ENCODE measurements at regions not wholly inside any gene's neighbourhood (a gene's known extent, or its start where the extent isn't known, plus 50 kb on each side); places are given as distances from the start of the nearest gene placed in this dataset.

DNA sequence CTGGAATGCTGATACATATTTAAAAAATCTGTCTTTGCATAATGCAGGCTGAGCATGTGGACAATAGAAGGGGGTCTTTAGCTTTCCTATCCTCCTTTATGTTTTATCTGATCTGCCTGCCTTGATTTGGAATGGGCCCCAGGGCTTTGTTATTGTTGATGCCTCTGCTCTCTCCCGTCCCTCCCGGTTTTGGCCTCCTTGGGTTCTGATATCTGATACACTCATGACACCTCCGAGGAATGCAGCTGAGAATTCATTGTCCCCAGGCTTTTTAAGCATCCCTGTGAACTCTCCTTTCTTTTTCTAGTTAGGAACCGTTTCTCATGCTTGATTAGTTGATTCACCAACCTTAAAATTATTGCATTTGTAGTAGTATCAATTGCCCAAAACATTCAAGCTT, 185.5 kb upstream of the RALGAPA2 start:
- in situ Hi-C loops (cut with HindIII; ENCODE audit: low pct_unique_long_range_greater_than_20kb, low sequenced_read_pairs), result no loop called here
- no peak for DNase-seq (ENCODE audit: low read depth)

DNA sequence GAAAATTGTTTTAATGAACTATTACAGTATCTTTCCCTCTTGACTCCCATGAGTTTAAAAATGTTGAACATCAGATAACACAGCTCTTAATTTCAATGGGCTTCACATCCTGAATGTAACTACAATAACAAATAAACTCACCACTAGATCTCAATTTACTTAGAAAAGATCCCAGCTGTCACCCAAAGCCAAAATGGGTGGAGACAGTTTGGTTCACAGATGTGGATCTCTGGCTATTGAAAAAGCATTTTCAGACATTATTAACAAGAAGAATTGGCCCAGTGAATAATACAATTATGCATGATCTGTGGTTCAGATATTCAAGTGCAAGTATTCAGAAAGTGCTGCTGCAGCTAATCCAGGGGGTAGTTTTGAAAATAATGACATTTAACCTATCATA, 184.7 kb upstream of the RALGAPA2 start:
- in situ Hi-C loops (cut with HindIII; ENCODE audit: low pct_unique_long_range_greater_than_20kb, low sequenced_read_pairs), result no loop called here

DNA sequence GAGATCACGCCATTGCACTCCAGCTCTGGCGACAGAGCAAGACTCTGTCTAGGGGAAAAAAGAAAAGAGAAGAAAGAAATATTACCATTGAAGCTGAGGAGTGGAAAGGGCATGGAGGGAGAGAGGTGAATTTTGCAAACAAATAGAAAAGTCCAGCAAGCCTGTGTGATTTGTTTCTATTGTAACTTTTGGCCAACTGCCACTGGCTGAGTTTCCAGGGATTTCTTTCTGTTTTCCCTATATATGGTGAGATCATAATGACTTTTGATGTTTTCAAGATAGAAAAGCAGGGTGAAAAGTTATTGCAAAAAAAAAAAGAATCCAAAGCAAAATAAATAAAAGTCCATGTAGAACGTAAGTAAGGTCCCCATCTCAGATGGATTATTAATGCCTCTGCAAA, 184.2 kb upstream of the RALGAPA2 start:
- in situ Hi-C loops (cut with HindIII; ENCODE audit: low pct_unique_long_range_greater_than_20kb, low sequenced_read_pairs), result no loop called here
- DNase-seq (ENCODE audit: low read depth), result no peak

More for the DNA sequence above, 184.7 kb upstream of the RALGAPA2 start:
- no peak for DNase-seq (ENCODE audit: low read depth)

DNA sequence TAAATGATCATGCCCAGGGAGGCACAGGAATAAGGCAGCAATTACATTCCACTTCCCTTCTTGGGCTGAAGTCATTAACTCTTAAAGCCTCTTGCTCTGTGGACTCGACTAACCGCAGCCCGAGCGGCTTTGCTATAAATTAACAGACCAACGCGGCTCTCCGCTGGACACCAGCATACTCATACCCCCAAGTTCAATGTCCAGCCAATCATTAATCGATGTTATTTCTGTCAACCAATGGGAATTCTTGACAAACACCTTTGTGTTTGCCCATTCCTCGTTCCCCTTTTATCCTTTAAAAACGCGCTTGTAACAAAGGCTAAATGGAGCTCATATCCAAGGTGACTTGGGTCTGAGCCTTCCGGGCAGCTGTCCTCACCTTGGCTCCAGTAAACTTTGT, 183.1 kb upstream of the RALGAPA2 start:
- in situ Hi-C loops (cut with HindIII; ENCODE audit: low pct_unique_long_range_greater_than_20kb, low sequenced_read_pairs), result no loop called here

DNA sequence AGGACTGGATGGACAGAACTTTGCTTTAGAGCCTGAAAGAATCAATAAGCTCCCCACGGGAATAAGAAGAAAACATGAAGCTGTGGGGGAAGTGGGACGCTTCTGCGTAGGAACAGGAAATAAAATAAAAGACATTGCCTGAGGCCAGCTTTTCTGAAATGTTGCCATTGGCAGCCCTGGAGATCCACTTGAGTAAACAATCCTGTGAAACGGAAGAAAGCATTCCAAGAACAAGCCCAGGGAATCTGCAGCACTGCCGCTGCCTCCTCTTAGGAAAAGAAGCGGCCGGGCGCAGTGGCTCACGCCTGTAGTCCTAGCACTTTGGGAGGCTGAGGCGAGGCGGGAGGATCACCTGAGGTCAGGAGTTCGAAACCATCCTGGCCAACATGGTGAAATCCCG, 182.3 kb upstream of the RALGAPA2 start:
- in situ Hi-C loops (cut with HindIII; ENCODE audit: low pct_unique_long_range_greater_than_20kb, low sequenced_read_pairs), result no loop called here
- no peak for DNase-seq (ENCODE audit: low read depth)

More for the DNA sequence above, 183.1 kb upstream of the RALGAPA2 start:
- DNase-seq (ENCODE audit: low read depth), result no peak

DNA sequence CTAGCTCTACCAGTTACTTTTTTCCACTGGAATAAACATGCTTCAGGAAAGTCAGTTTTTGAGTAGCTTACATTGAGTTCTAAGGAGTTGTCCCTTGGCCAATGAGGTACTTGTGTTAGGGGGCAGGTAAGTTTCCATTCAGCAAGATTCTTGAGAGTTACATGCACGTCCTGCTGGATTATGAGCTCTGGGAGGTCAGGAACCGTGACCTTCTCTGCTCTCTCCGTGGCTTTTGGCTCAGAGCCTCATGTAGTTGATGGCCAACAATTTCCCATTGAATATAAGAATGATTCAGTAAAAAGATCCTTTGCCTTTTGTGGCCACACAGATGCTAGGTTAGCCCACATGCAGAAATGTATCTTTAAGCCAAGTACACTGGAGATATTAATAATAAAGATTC, 181.8 kb upstream of the RALGAPA2 start:
- in situ Hi-C loops (cut with HindIII; ENCODE audit: low pct_unique_long_range_greater_than_20kb, low sequenced_read_pairs), result no loop called here
- DNase-seq (ENCODE audit: low read depth), result no peak

DNA sequence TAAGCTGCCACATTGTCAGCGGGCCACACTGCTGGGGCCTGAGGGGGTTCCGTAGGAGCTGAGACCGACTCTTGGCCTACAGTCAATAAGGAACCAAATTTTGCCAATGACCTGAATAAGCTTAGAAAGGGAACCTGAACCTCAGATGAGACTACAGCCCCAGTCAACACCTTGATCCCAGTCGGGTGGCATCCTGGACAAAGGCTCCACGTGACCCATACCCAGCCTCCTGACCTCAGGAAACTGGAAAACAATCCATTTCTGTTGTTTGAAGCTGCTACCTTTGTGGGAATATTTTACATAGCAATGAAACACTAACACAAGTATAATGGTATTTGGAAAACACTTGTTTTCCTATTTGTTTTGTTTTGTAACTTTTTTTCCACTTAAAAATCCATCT, 179.9 kb upstream of the RALGAPA2 start:
- DNase-seq (ENCODE audit: low read depth), result no peak
- in situ Hi-C loops (cut with HindIII; ENCODE audit: low pct_unique_long_range_greater_than_20kb, low sequenced_read_pairs), result no loop called here

DNA sequence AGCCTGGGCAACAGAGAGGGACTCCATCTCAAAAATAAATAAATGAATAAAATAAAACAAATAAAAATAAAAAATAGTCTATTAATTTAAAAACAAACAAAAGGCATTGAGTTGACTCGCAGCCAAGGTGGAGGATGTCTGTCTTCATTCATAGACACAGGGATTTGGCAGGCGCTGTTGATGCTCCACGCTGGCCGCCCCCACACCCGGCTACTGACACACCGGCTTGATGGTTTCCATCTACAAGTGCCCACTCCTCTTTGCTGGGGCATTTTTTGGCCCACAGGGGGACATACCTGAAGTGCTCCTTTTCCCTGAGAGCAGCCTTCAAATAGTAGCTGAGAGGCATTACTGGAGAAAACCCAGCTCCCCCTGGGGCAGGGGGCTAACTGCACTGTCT, 178.3 kb upstream of the RALGAPA2 start:
- in situ Hi-C loops (cut with HindIII; ENCODE audit: low pct_unique_long_range_greater_than_20kb, low sequenced_read_pairs), result no loop called here
- DNase-seq (ENCODE audit: low read depth), result no peak

DNA sequence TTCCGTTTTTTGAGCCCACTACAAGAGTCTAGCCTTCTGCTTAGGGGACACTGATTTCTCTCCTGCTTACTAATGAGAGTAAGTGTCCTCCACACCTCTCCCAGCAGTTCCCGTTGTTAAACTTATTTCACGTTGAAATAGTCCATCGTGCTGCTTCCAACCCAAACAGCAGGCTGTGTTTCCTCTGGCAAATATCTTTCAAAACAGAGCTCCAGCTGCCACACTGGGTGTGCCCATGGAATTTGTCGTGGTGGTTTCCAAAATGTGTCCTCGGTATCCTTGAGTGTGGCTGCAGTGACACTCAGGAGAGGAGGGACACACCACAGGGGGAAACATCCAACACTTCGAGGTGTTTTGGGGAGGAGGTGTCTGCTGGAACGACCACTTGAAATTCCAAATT, 176.5 kb upstream of the RALGAPA2 start:
- DNase-seq (ENCODE audit: low read depth), result no peak
- in situ Hi-C loops (cut with HindIII; ENCODE audit: low pct_unique_long_range_greater_than_20kb, low sequenced_read_pairs), result no loop called here

DNA sequence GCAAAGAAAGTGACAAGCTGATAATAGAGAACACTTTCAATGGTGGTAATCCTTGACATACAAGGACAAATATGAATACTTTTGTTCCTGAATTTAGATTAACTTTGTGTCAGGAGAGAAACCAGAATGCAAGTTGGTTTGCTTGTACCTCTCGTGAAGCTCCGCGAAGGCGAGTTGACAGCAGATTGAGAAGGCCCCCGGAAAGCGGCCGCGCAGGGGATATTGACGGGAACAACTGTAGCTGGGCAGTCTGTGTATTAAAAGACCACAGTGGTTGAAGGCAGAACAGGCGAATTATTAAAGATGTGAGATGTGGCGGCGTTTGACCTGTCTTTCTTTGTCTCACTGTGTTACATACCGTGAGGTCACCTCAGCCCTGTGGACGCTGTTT, 175.8 kb upstream of the RALGAPA2 start:
- in situ Hi-C loops (cut with HindIII; ENCODE audit: low pct_unique_long_range_greater_than_20kb, low sequenced_read_pairs), result no loop called here
- DNase-seq (ENCODE audit: low read depth), result no peak

DNA sequence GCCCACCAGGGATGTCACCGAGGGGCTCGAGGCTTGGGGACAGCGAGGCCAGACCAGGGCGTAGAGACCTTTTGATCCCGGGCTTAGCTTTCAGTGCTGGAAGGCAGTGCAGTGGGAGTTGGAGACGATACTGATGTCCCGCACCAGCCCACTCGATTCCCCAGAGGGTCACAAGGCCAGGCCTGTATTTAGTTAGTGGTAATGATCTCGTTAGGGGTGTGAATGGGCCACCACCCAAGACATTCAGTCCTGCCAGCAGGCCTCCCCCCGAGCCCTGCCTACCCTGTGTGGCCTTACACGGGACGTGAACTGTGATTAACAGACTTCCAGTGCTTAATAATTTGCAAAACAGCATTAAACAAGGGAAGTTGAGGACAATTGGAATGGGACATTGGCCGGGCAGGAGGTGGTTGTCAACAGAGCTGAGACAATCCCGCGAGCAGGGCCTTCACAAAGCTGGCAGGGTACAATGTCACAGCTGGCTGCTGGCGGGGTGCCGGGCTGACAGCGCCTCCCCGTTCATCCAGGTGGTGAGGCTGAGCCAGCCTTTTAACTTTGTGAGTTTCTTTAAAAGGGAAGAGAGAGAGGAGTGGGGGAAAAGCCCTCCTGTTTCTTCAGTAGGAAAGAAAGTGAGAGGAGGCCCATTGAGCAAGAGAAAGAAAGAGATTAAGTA, 175.3 kb upstream of the RALGAPA2 start:
- DNase-seq (ENCODE audit: low read depth), result no peak
- in situ Hi-C loops (cut with HindIII; ENCODE audit: low pct_unique_long_range_greater_than_20kb, low sequenced_read_pairs), result no loop called here

DNA sequence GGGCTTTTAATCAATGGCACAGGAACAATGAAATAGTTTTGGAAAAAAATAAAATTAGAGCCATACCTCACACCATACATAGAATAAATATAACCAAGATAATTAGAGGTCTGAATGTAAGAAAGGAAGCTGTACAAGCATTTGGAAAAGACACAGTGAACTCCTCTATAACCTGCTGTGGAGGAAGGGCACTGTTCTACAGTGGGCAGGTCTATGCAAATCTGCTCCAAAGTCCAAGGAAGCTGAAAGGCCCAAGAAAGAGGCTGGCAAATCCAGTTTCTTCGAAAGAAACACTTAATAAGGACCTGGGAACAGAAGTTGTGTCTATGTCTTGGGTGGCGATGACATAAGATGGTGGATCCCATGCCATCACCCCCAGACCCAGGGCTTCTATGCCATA, 169.4 kb upstream of the RALGAPA2 start:
- in situ Hi-C loops (cut with HindIII; ENCODE audit: low pct_unique_long_range_greater_than_20kb, low sequenced_read_pairs), result no loop called here
- no peak for DNase-seq (ENCODE audit: low read depth)

DNA sequence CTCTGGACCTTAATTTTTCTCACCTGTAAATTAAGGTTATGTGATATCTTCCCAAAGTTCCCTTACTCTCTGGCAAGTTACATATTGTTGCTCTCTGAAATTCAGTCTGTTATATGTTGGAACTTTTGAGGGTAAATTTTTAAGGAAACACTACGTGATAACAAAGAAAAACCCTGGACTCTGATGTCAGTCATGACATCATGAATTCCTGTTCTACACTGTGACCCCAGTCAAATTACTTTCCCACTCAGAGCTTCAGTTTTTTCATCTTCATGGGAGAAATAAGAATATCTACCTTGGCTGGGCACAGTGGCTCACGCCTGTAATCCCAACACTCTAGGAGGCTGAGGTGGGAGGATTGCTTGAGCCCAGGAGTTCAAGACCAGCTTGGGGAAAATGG, 164.6 kb upstream of the RALGAPA2 start:
- DNase-seq (ENCODE audit: low read depth), result no peak
- in situ Hi-C loops (cut with HindIII; ENCODE audit: low pct_unique_long_range_greater_than_20kb, low sequenced_read_pairs), result no loop called here

DNA sequence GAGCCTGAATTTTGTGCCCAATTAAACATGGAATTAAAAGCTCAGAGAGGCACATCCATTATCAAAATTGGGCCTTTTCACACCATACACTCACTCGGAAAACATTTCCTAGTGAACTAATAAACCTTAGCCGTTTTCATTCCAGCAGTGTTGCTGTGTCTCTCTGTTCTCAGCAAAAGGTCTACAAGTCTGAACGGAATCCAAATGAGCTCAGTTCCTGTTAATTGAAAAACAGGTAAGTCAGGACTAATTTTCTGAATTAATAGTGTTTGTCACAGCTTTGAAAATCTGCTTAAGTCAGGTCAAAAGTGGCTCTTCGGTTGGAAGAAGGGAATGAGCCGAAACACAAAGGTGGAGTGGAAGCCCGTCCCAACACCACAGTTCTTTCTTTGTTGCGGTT, 163.3 kb upstream of the RALGAPA2 start:
- DNase-seq (ENCODE audit: low read depth), result no peak
- in situ Hi-C loops (cut with HindIII; ENCODE audit: low pct_unique_long_range_greater_than_20kb, low sequenced_read_pairs), result no loop called here

DNA sequence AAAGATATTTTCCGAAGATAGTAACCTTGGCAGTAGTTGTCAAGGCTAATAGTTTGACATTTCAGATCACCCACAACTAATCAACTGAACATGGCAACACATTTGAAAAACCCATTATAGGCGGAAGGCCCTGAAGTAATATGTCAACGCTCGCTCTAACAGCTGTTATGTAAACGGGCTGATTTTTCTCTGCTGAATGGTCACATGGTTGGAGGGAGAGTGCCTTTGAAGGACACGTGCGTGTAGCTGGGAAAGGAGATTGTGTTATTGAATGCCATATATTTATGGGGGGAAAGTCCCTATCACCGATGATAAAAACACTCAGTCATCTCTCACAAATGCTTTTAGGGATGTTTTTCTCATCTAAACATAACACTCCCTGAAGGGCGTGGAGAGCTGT, 160.0 kb upstream of the RALGAPA2 start:
- in situ Hi-C loops (cut with HindIII; ENCODE audit: low pct_unique_long_range_greater_than_20kb, low sequenced_read_pairs), result no loop called here
- DNase-seq (ENCODE audit: low read depth), result no peak

DNA sequence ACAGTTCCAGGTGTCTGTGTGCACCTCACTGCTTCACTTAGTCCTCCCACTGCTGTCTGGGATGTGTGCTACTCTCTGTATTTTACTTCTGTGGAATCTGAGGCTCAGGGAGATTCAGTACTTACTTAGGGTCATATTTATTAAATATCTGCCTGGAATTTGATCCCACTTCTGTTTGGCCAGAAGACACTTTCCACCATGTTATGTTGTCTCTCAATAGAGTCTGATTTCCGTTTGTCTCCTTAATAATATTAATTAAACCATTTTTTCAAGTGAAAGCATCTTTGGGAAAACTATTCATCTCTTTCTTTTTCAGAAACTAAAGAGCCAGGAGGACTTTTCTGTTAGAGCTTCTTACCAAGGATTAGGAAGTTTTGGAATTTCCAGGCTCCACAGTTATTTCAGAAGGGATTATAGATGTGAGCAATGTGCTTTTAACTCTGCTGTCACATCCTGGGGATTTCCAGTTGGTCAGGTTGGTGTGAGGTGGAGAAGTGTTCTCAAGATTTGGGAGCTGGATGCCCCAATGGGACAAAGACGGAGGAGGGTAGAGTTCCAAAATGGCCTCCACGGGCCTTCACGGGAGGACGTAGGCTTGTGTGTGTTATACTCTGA, 156.8 kb upstream of the RALGAPA2 start:
- in situ Hi-C loops (cut with HindIII; ENCODE audit: low pct_unique_long_range_greater_than_20kb, low sequenced_read_pairs), result no loop called here

DNA sequence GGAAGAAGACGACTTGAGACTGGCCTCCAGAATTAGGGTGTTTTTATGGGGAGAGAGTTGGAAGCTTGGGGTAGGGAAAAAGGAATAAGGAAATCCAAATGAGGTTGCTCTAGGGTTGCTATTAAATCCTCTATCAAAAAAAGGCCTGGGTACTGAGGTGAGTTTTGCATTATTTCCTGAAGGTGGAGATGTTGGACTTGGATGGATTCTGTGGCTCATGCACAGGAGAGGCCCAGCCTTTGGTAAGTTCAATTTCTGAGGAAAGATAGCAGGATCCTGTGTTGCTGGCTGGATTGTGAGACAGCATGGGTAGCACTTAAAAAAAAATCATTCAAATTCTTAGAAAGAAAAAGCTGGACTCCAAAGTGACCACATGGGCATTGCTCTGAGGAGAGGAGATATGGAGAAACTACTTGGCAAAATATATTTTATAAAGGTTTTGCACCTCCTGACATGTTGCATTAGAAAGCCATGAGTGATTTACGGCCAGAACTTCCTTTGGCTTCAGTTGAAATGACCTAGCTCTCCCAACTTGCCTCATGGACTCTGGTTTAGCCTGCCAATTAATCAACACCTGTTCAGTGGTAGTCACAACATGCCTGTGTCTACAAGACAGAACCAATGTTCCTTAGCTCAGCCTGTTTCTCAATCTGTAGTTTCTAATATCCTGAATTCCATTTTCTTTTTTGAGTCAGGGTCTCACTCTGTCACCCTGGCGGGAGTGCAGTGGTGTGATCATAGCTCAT, 152.1 kb upstream of the RALGAPA2 start:
- in situ Hi-C loops (cut with HindIII; ENCODE audit: low pct_unique_long_range_greater_than_20kb, low sequenced_read_pairs), result no loop called here
- peak; percentile 31 for DNase-seq (ENCODE audit: low read depth)

More for the DNA sequence above, 156.8 kb upstream of the RALGAPA2 start:
- no peak for DNase-seq (ENCODE audit: low read depth)

DNA sequence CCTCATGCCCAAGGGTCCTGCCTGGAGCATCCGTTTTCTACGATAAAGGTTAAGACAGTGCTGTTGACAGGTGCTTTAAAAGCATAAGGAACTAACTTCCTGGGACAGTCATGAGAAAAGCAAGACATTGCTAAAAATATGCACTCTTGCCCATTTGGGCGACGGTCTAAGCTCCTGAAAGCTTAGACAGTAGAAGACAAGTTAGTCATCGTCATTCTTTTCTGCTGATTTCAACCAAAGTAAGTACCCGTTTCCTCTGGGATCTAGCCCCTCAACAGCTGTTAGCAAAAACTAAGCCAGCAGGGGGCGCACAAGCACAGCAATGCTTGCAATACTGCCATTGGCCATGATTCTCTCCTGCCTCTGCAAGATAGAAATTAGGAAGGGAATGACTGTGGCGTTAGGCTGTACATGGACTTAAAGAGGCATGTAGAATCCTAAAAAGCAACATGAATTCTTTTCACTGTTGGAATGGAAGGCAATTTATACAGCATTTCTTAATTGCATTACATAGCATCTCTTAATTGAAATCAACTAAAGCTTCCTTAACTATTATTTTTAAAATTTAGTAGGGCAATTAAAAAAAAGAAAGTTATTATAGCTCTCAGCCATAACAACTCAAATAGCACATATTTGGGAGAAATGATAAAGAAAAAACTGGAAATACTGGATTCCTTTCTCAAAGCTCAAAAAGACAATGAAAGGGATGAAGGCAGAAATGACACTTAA, 147.8 kb upstream of the RALGAPA2 start:
- in situ Hi-C loops (cut with HindIII; ENCODE audit: low pct_unique_long_range_greater_than_20kb, low sequenced_read_pairs), result no loop called here
- DNase-seq (ENCODE audit: low read depth), result peak; percentile 68

DNA sequence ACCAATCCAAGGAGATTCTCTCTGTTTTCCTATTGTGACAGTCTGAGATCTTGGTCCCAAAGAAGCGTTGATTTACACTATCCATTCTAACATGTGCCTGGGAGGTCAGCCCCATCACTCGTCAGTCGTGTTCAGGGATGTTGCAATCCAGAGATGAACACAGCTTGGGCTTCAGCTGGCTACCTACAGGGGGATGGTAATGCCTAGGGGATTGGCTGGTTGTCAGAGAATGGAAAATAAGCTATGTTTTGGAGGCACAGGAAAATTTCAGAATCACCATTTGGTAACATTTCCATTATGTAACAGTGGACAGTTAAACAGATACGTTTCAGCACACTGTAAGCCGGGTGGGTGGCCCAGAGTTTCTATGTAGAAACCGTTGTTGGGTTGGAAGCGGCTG, 147.1 kb upstream of the RALGAPA2 start:
- in situ Hi-C loops (cut with HindIII; ENCODE audit: low pct_unique_long_range_greater_than_20kb, low sequenced_read_pairs), result no loop called here
- DNase-seq (ENCODE audit: low read depth), result no peak

Measured in Caki2 (cell line).